HG03045 (cell line): ENCODE measurements at regions not wholly inside any gene's neighbourhood (a gene's known extent, or its start where the extent isn't known, plus 50 kb on each side); places are given as distances from the start of the nearest gene placed in this dataset.
"Not testable (repeated sequence)": the region's sequence is repeated elsewhere in the genome, so short reads cannot be mapped to it uniquely, and the experiment has no call there.

Experiments
- ATAC-seq: cut with Tn5 transposase; IDR thresholded peaks from one replicate; pipeline ENCODE4 v1.9.1; 2021; ENCODE audit warnings: mild to moderate bottlenecking, moderate library complexity; ENCODE audit not compliant: unreplicated experiment

GRCh38 chr2:90288396-90288795, 1596.9 kb downstream of the RPIA start:
- ATAC-seq, result not testable (repeated sequence)

- ATAC-seq, result not testable (repeated sequence)
These were observed 1598.0 kb downstream of the RPIA start for GRCh38 chr2:90289291-90289980.

DNA sequence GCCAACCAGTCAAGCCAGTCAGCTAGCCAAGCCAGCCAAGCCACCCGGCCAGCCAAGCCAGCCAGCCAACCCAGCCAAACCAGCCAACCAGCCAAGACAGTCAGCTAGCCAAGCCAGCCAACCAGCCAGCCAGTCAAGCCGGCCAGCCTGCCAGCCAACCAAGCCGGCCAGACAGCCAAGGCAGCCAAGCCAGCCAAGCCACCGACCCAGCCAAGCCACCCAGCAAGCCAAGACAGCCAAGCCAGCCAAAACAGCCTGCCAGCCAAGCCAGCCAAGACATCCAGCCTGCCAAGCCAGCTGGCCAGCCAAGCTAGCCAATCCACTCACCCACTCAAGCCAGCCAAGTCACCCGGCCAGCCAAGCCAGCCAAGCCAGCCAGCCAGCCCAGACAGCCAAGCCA, 1599.2 kb downstream of the RPIA start:
- ATAC-seq, result not testable (repeated sequence)

DNA sequence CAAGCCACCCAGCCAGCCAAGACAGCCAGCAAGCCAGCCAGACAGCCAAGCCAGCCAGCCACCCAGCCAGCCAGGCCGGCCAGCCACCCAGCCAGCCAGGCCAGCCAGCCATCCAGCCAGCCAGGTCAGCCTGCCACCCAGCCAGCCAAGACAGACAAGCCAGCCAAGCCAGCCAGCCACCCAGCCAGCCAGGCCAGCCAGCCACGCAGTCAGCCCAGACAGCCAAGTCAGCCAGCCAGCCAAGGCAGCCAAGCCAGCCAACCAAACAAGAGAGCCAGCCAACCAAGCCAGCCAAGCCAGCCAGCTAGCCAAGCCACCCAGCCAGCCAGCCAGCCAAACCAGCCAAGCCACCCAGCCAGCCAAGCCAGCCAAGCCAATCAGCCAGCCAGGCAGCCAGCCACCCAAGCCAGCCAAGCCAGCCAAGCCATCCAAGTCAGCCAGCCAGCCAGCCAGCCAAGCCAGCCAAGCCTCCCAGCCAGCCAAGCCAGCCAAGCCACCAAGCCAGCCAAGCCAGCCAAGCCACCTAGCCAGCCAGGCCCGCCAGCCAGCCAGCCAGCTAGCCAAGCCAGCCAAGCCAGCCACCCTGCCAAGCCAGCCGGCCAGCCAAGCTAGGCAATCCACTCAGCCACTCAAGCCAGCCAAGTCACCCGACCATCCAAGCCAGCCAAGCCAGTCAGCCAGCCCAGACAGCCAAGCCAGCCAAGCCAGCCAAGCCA, 1599.9 kb downstream of the RPIA start:
- ATAC-seq, result not testable (repeated sequence)

- not testable (repeated sequence) for ATAC-seq
These were observed 1600.5 kb downstream of the RPIA start for GRCh38 chr2:90291934-90292333.

DNA sequence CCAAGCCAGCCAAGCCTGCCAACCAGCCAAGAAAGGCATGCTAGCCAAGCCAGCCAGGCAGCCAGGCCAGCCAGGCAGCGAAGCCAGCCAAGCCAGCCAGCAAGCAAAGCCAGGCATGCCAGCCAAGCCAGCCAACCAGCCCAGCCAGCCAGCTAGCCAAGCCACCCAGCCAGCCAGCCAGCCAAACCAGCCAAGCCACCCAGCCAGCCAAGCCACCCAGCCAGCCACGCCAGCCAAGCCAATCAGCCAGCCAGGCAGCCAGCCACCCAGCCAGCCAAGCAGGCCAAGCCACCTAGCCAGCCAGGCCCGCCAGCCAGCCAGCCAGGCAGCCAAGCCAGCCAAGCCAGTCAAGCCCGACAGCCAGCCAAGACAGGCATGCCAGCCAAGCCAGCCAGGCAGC, 1601.0 kb downstream of the RPIA start:
- ATAC-seq, result not testable (repeated sequence)

- not testable (repeated sequence) for ATAC-seq
These were observed 1601.8 kb downstream of the RPIA start for GRCh38 chr2:90293224-90293623.

GRCh38 chr2:90293806-90294205, 1602.3 kb downstream of the RPIA start:
- not testable (repeated sequence) for ATAC-seq

GRCh38 chr2:90295036-90295750, 1603.7 kb downstream of the RPIA start:
- ATAC-seq, result not testable (repeated sequence)

DNA sequence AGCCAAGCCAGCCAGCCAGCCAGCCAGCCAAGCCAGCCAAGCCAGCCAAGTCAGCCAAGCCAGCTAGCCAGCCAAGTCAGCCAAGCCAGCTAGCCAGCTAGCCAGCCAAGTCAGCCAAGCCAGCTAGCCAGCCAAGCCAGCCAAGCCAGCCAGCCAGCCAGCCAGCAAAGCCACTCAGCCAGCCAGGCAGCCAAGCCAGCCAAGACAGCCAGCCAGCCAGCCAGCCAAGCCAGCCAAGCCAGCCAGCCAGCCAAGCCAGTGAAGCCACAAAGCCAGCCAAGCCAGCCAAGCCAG, 1605.0 kb downstream of the RPIA start:
- not testable (repeated sequence) for ATAC-seq

DNA sequence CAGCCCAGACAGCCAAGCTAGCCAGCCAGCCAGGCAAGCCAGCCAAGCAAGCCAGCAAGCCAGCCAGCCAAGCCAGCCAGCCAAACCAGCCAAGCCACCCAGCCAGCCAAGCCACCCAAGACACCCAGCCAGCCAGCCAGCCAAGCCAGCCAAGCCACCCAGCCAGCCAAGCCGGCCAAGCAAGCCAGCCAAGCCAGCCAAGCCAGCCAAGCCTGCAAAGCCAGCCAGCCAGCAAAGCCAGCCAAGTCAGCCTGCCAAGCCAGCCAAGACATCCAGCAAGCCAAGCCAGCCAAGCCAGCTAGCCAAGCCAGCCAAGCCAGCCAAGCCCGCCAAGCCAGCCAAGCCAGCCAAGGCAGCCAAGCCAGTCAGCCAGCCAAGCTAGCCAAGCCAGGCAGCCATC, 1606.2 kb downstream of the RPIA start:
- ATAC-seq, result not testable (repeated sequence)

- not testable (repeated sequence) for ATAC-seq
These were observed 1606.8 kb downstream of the RPIA start for GRCh38 chr2:90298126-90298755.

DNA sequence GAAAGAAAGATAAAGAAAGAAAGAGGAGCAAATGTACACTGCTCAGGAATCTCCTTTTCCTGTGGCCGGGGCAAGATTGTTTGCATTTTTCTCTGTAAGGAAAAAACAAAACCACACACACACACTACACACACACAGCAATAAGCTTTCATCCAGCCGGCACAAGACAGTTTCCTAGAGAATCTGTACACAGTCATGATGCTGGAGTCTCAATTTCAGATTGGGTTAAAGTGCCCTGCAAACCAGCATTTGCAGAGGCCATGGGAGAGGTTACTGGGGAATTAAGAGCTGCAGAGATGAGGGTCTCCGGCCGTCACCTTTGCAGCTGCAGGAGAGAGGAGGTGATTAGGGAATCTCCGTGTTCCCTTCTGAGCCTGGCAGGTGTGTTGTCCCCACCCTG, 1607.5 kb downstream of the RPIA start:
- ATAC-seq, result not testable (repeated sequence)

DNA sequence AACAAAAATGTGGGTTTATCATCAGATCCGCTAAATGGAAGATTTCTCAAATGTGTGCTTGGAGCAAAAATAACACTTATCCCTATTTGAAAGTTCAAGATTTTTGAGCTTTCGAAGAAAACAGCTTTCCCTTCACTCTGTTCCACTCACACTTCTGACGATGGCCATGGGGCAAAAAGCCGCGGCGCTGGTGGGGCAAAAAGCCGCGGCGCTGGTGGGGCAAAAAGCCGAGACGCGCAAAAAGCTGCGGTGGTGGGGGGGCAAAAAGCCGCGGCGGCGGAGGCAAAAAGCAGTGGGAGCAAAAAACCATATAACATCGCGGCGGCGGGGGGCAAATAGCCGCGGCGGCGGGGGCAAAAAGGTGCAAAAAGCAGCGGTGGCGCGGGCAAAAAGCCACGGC, 1631.5 kb downstream of the RPIA start:
- ATAC-seq, result not testable (repeated sequence)

DNA sequence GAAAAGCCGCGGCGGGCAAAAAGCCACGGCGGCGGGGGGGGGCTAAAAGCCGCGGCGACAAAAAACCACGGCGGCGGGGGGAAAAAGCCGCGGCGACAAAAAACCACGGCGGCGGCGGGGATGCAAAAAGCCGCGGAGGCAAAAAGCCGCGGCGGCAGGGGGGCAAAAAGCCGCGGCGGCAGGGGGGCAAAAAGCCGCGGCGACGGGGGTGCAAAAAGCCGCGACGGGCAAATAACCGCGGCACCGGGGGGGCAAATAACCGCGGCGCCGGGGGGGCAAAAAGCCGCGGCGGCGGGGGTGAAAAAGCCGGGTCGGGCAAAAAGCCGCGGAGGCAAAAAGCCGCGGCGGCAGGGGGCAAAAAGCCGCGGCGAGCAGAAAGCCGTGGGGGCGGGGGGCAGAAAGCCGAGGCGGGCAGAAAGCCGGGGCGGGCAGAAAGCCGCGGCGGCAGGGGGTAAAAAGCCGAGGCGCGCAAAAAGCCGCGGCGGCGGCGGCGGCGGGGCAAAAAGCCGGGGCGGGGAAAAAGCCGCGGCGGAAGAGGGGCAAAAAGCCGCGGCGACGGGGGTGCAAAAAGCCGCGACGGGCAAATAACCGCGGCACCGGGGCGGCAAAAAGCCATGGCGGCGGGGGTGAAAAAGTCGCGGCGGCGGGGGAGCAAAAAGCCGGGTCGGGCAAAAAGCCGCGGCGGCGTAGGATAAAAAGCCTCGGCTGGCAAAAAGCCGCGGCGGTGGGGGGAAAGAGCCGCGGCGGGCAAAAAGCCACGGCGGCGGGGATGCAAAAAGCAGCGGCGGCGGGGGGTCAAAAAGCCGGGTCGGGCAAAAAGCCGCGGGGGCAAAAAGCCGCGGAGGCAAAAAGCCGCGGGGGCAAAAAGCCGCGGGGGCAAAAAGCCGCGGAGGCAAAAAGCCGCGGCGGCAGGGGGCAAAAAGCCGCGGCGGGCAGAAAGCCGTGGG, 1632.4 kb downstream of the RPIA start:
- not testable (repeated sequence) for ATAC-seq

DNA sequence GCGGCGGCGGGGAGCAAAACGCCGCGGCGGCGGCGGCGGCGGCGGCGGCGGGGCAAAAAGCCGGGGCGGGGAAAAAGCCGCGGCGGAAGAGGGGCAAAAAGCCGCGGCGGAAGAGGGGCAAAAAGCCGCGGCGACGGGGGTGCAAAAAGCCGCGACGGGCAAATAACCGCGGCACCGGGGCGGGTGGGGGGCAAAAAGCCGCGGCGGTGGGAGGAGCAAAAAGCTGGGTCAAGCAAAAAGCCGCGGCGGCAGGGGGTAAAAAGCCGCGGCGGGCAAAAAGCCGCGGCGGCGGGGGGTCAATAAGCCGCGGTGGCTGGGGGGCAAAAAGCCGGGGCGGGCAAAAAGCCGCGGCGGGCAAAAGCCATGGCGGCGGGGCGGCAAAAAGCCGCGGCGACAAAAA, 1633.2 kb downstream of the RPIA start:
- ATAC-seq, result not testable (repeated sequence)

DNA sequence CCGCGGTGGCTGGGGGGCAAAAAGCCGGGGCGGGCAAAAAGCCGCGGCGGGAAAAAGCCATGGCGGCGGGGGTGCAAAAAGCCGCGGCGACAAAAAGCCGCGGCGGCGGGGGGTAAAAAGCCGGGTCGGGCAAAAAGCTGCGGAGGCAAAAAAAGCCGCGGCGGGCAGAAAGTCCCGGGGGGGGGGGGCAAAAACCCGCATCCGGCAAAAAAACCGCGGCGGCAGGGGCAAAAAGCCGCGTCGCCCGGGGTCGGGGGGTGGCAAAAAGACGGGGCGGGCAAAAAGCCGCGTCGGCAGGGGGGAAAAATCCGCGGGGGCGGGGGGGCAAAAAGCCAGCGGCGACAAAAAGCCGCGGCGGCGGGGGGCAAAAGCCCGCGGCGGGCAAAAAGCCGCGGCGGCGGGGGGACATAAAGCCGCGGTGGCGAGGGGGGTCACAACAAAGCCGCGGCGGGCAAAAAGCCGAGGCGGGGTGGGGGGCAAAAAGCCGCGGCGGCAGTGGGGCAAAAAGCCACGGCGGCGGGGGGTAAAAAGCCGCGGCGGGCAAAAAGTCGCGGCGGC, 1634.4 kb downstream of the RPIA start:
- not testable (repeated sequence) for ATAC-seq

DNA sequence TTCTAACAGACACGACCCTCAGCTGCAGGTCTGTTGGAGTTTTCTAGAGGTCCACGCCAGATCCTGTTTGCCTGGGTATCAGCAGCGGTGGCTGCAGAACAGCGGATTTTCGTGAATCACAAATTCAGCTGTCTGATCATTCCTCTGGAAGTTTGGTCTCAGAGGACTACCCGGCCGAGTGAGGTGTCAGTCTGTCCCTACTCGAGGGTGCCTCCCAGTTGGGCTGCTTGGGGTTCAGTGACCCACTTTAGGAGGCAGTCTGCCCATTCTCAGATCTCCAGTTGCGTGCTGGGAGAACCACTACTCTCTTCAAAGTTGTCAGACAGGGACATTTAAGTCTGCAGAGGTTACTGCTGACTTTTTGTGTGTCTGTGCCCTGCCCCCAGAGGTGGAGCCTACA, 1664.1 kb downstream of the RPIA start:
- ATAC-seq, result not testable (repeated sequence)

DNA sequence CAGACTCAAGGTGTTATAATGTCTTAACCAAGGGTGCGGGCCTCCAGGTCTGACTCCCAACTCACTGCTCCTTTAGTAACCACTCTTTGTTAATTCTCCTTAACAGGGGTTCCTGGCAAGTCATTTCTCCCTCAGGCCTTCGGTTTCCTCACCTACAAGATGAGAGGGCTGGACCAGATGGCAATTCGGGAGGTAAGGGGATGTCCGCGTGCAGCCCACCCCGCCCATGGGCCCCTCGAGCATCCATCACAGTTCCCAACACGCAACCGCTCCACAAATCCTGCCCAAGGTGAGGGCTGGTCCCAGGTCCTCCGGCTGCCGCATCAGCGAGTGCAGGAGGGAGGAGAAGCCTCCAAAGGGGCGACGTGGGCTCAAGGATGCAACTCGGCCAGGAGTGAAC, 1667.9 kb downstream of the RPIA start:
- not testable (repeated sequence) for ATAC-seq
